ENCODE measurements at regions not wholly inside any gene's neighbourhood (a gene's known extent, or its start where the extent isn't known, plus 50 kb on each side); places are given as distances from the start of the nearest gene placed in this dataset.

GRCh38 chr21:14687268-14687625 lies 141.1 kb upstream of the SAMSN1 start (continued):
- TF ChIP-seq E2F8 (IDR thresholded peaks at IDR 0.05; ENCODE audit: low read depth, partially characterized antibody) (no peak), IKZF1 (conservative IDR thresholded peaks at IDR 0.05) (peak; percentile 62; the same call in 1 of the 2 replicates), ZNF217 (IDR thresholded peaks at IDR 0.05) (no peak), HSF1 (IDR thresholded peaks at IDR 0.05; ENCODE audit: low read depth, low read length) (no peak), CTCF (IDR thresholded peaks at IDR 0.05 in 2 of 3, conservative IDR thresholded peaks at IDR 0.05 in 1 of 3; ENCODE audit: control insufficient read depth in 2 of 3, extremely low read depth in 1 of 3, insufficient read depth in 1 of 3, low read depth in 3 of 3, low read length in 3 of 3) (no peak), ZBTB33 (IDR thresholded peaks at IDR 0.05) (no peak), MYB (IDR thresholded peaks at IDR 0.05; ENCODE audit: borderline replicate concordance, low read depth, low read length) (no peak), NFXL1 (IDR thresholded peaks at IDR 0.05; ENCODE audit: borderline replicate concordance) (no peak), ATF7 (IDR thresholded peaks at IDR 0.05; ENCODE audit: low read depth) (peak; percentile 43), SKIL (IDR thresholded peaks at IDR 0.05; ENCODE audit: low read depth, poor library complexity, severe bottlenecking) (no peak), SPI1 (IDR thresholded peaks at IDR 0.05; ENCODE audit: borderline replicate concordance, insufficient read depth, low read depth, low read length) (peak; percentile 97), NR2F1 (conservative IDR thresholded peaks at IDR 0.05) (no peak), MTA2 (IDR thresholded peaks at IDR 0.05; ENCODE audit: low read depth) (peak; percentile 88), CREB1 (IDR thresholded peaks at IDR 0.05; ENCODE audit: low read depth) (0 out of 2 replicates have a peak, but pooled peaks have one; percentile 19), JUNB (IDR thresholded peaks at IDR 0.05) (peak; percentile 63; the same call in 1 of the 2 replicates), SREBF1 (IDR thresholded peaks at IDR 0.05; ENCODE audit: low read length) (no peak), SREBF2 (IDR thresholded peaks at IDR 0.05; ENCODE audit: low read length) (no peak), ETV6 (conservative IDR thresholded peaks at IDR 0.05 in 1 of 2, IDR thresholded peaks at IDR 0.05 in 1 of 2; ENCODE audit: borderline replicate concordance in 1 of 2, low read depth in 1 of 2) (no peak; a peak in 1 of 4 replicates), CHD4 (IDR thresholded peaks at IDR 0.05) (no peak; the same call in 1 of the 2 replicates), WRNIP1 (IDR thresholded peaks at IDR 0.05; ENCODE audit: borderline replicate concordance, low read depth, low read length) (no peak), RAD51 (IDR thresholded peaks at IDR 0.05) (no peak), YBX1 (IDR thresholded peaks at IDR 0.05) (no peak)
